ENCODE measurements at regions not wholly inside any gene's neighbourhood (a gene's known extent, or its start where the extent isn't known, plus 50 kb on each side); places are given as distances from the start of the nearest gene placed in this dataset.

- DNase-seq (ENCODE audit: low spot score): no peak
- H3K36me3 Mint-ChIP-seq (ENCODE audit: low read depth): no peaks in the 10 kb centered on the region
- H3K27me3 Mint-ChIP-seq (ENCODE audit: low read depth): no peaks in the 10 kb centered on the region
- no peak overlapping the region for H3K27ac Mint-ChIP-seq
- no peak overlapping the region for H3K4me3 Mint-ChIP-seq
- peaks cover 53% of the 10 kb centered on the region for H3K9me3 Mint-ChIP-seq
- H3K4me1 Mint-ChIP-seq (ENCODE audit: low read depth): no peaks in the 10 kb centered on the region
These were observed 1826.2 kb upstream of the CDH6 start for GRCh38 chr5:29367176-29367833.

- H3K36me3 Mint-ChIP-seq (ENCODE audit: low read depth): no peaks in the 10 kb centered on the region
- no peak overlapping the region for H3K4me3 Mint-ChIP-seq
- no peak overlapping the region for H3K27ac Mint-ChIP-seq
These were observed 1842.3 kb upstream of the CDH6 start for GRCh38 chr5:29351170-29351569.

GRCh38 chr5:29337030-29337429, 1856.5 kb upstream of the CDH6 start:
- DNase-seq (ENCODE audit: low spot score): no peak
- Mint-ChIP-seq H3K9me3 (peaks cover 50% of the 10 kb centered on the region), H3K27me3 (ENCODE audit: low read depth) (no peaks in the 10 kb centered on the region), H3K4me1 (ENCODE audit: low read depth) (no peaks in the 10 kb centered on the region), H3K4me3 (no peak overlapping the region), H3K27ac (no peak overlapping the region), H3K36me3 (ENCODE audit: low read depth) (no peaks in the 10 kb centered on the region)

More at GRCh38 chr5:29351170-29351569, 1842.3 kb upstream of the CDH6 start:
- DNase-seq (ENCODE audit: low spot score): no peak
- H3K4me1 Mint-ChIP-seq (ENCODE audit: low read depth): no peaks in the 10 kb centered on the region
- peaks cover 12% of the 10 kb centered on the region for H3K9me3 Mint-ChIP-seq
- H3K27me3 Mint-ChIP-seq (ENCODE audit: low read depth): no peaks in the 10 kb centered on the region

GRCh38 chr5:29321591-29321990, 1871.9 kb upstream of the CDH6 start:
- Mint-ChIP-seq H3K27ac (no peak overlapping the region), H3K4me1 (ENCODE audit: low read depth) (no peaks in the 10 kb centered on the region), H3K27me3 (ENCODE audit: low read depth) (no peaks in the 10 kb centered on the region), H3K9me3 (peaks cover 31% of the 10 kb centered on the region), H3K36me3 (ENCODE audit: low read depth) (no peaks in the 10 kb centered on the region), H3K4me3 (no peak overlapping the region)
- no peak for DNase-seq (ENCODE audit: low spot score)

- Mint-ChIP-seq H3K27me3 (ENCODE audit: low read depth) (no peaks in the 10 kb centered on the region), H3K4me3 (no peak overlapping the region), H3K27ac (no peak overlapping the region), H3K9me3 (peaks cover 14% of the 10 kb centered on the region), H3K4me1 (ENCODE audit: low read depth) (no peaks in the 10 kb centered on the region), H3K36me3 (ENCODE audit: low read depth) (no peaks in the 10 kb centered on the region)
- no peak for DNase-seq (ENCODE audit: low spot score)
These were observed 1884.1 kb upstream of the CDH6 start for GRCh38 chr5:29309359-29309758.

- Mint-ChIP-seq H3K4me1 (ENCODE audit: low read depth) (no peaks in the 10 kb centered on the region), H3K27me3 (ENCODE audit: low read depth) (no peaks in the 10 kb centered on the region), H3K36me3 (ENCODE audit: low read depth) (no peaks in the 10 kb centered on the region), H3K4me3 (no peak overlapping the region), H3K27ac (no peak overlapping the region), H3K9me3 (peaks cover 14% of the 10 kb centered on the region)
- no peak for DNase-seq (ENCODE audit: low spot score)
These were observed 1886.0 kb upstream of the CDH6 start for GRCh38 chr5:29307478-29307877.

GRCh38 chr5:29304545-29304944, 1888.9 kb upstream of the CDH6 start:
- DNase-seq (ENCODE audit: low spot score): no peak
- H3K9me3 Mint-ChIP-seq: peaks cover 13% of the 10 kb centered on the region
- H3K4me3 Mint-ChIP-seq: no peak overlapping the region
- no peak overlapping the region for H3K27ac Mint-ChIP-seq
- H3K27me3 Mint-ChIP-seq (ENCODE audit: low read depth): no peaks in the 10 kb centered on the region
- H3K36me3 Mint-ChIP-seq (ENCODE audit: low read depth): no peaks in the 10 kb centered on the region
- H3K4me1 Mint-ChIP-seq (ENCODE audit: low read depth): no peaks in the 10 kb centered on the region

- Mint-ChIP-seq H3K27ac (no peak overlapping the region), H3K36me3 (ENCODE audit: low read depth) (no peaks in the 10 kb centered on the region), H3K27me3 (ENCODE audit: low read depth) (no peaks in the 10 kb centered on the region), H3K9me3 (peaks cover 40% of the 10 kb centered on the region), H3K4me3 (no peak overlapping the region), H3K4me1 (ENCODE audit: low read depth) (no peaks in the 10 kb centered on the region)
- DNase-seq (ENCODE audit: low spot score): no peak
These were observed 1896.9 kb upstream of the CDH6 start for GRCh38 chr5:29296548-29296947.

- Mint-ChIP-seq H3K9me3 (peaks cover 53% of the 10 kb centered on the region), H3K36me3 (ENCODE audit: low read depth) (no peaks in the 10 kb centered on the region), H3K4me1 (ENCODE audit: low read depth) (no peaks in the 10 kb centered on the region), H3K4me3 (no peak overlapping the region), H3K27me3 (ENCODE audit: low read depth) (no peaks in the 10 kb centered on the region), H3K27ac (no peak overlapping the region)
- DNase-seq (ENCODE audit: low spot score): no peak
These were observed 1915.8 kb upstream of the CDH6 start for GRCh38 chr5:29277642-29278041.

- peaks cover 55% of the 10 kb centered on the region for H3K9me3 Mint-ChIP-seq
- no peaks in the 10 kb centered on the region for H3K27me3 Mint-ChIP-seq (ENCODE audit: low read depth)
- no peak overlapping the region for H3K4me3 Mint-ChIP-seq
- no peaks in the 10 kb centered on the region for H3K4me1 Mint-ChIP-seq (ENCODE audit: low read depth)
- no peak overlapping the region for H3K27ac Mint-ChIP-seq
- H3K36me3 Mint-ChIP-seq (ENCODE audit: low read depth): no peaks in the 10 kb centered on the region
- DNase-seq (ENCODE audit: low spot score): no peak
These were observed 1917.1 kb upstream of the CDH6 start for GRCh38 chr5:29276371-29276770.

GRCh38 chr5:29263915-29264351, 1929.6 kb upstream of the CDH6 start:
- Mint-ChIP-seq H3K27me3 (ENCODE audit: low read depth) (no peaks in the 10 kb centered on the region), H3K27ac (no peak overlapping the region), H3K4me3 (no peak overlapping the region), H3K4me1 (ENCODE audit: low read depth) (no peaks in the 10 kb centered on the region), H3K36me3 (ENCODE audit: low read depth) (no peaks in the 10 kb centered on the region), H3K9me3 (peaks cover 25% of the 10 kb centered on the region)
- DNase-seq (ENCODE audit: low spot score): no peak

- H3K27ac Mint-ChIP-seq: no peak overlapping the region
- H3K4me3 Mint-ChIP-seq: no peak overlapping the region
- H3K27me3 Mint-ChIP-seq (ENCODE audit: low read depth): no peaks in the 10 kb centered on the region
- H3K4me1 Mint-ChIP-seq (ENCODE audit: low read depth): no peaks in the 10 kb centered on the region
- H3K36me3 Mint-ChIP-seq (ENCODE audit: low read depth): no peaks in the 10 kb centered on the region
- DNase-seq (ENCODE audit: low spot score): no peak
- peaks cover 31% of the 10 kb centered on the region for H3K9me3 Mint-ChIP-seq
These were observed 1931.0 kb upstream of the CDH6 start for GRCh38 chr5:29262339-29263123.

- Mint-ChIP-seq H3K9me3 (peaks cover 31% of the 10 kb centered on the region), H3K27ac (no peak overlapping the region), H3K27me3 (ENCODE audit: low read depth) (no peaks in the 10 kb centered on the region), H3K4me1 (ENCODE audit: low read depth) (no peaks in the 10 kb centered on the region), H3K4me3 (no peak overlapping the region), H3K36me3 (ENCODE audit: low read depth) (no peaks in the 10 kb centered on the region)
- no peak for DNase-seq (ENCODE audit: low spot score)
These were observed 1932.3 kb upstream of the CDH6 start for GRCh38 chr5:29261213-29261612.

- H3K27me3 Mint-ChIP-seq (ENCODE audit: low read depth): no peaks in the 10 kb centered on the region
- DNase-seq (ENCODE audit: low spot score): no peak
- no peak overlapping the region for H3K4me3 Mint-ChIP-seq
- peaks cover 13% of the 10 kb centered on the region for H3K9me3 Mint-ChIP-seq
- H3K36me3 Mint-ChIP-seq (ENCODE audit: low read depth): no peaks in the 10 kb centered on the region
- H3K4me1 Mint-ChIP-seq (ENCODE audit: low read depth): no peaks in the 10 kb centered on the region
- no peak overlapping the region for H3K27ac Mint-ChIP-seq
These were observed 1941.1 kb upstream of the CDH6 start for GRCh38 chr5:29252390-29252789.
